Endothelial cell of umbilical vein (primary cell): ENCODE measurements at regions not wholly inside any gene's neighbourhood (a gene's known extent, or its start where the extent isn't known, plus 50 kb on each side); places are given as distances from the start of the nearest gene placed in this dataset.

Experiments used
- EZH2 ChIP-seq: IDR thresholded peaks from 2 replicates; pipeline ENCODE4 v1.6.1; 2012; ENCODE audit warnings: borderline replicate concordance, low read depth, mild to moderate bottlenecking, moderate library complexity, low read length, inconsistent platforms; ENCODE audit not compliant: severe bottlenecking
- JUN ChIP-seq: IDR thresholded peaks from 2 replicates; pipeline ENCODE4 v1.6.1; 2011; ENCODE audit warnings: borderline replicate concordance, low read depth; ENCODE audit not compliant: insufficient read length, insufficient read depth

GRCh38 chr3:30496066-30496966 is 110.1 kb upstream of the TGFBR2 start:
- TF ChIP-seq EZH2 (no peak), JUN (no peak)
